ENCODE measurements at regions not wholly inside any gene's neighbourhood (a gene's known extent, or its start where the extent isn't known, plus 50 kb on each side); places are given as distances from the start of the nearest gene placed in this dataset.

DNA sequence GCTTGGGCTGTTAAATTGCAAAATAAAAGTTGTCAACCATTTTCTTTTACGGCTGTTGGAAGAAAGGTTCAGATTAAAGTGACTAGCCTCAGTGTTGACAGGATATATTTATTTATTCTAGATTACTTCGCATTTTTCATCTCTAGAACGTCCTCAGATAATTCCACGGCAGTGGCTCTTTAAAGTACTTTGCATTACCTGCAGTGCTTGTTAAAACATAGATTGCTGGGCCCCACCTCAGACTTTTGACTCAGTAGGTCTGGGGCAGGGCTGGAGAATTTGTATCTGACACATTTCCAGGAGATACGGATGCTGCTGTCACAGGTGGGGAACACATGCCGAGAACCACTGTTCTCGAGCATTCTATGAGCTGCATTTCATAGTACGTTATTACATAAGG lies 292.7 kb downstream of the EDEM1 start:
- TF ChIP-seq, protein P1, sequence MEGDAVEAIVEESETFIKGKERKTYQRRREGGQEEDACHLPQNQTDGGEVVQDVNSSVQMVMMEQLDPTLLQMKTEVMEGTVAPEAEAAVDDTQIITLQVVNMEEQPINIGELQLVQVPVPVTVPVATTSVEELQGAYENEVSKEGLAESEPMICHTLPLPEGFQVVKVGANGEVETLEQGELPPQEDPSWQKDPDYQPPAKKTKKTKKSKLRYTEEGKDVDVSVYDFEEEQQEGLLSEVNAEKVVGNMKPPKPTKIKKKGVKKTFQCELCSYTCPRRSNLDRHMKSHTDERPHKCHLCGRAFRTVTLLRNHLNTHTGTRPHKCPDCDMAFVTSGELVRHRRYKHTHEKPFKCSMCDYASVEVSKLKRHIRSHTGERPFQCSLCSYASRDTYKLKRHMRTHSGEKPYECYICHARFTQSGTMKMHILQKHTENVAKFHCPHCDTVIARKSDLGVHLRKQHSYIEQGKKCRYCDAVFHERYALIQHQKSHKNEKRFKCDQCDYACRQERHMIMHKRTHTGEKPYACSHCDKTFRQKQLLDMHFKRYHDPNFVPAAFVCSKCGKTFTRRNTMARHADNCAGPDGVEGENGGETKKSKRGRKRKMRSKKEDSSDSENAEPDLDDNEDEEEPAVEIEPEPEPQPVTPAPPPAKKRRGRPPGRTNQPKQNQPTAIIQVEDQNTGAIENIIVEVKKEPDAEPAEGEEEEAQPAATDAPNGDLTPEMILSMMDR (IDR thresholded peaks at IDR 0.05) = no peak
- no peak for TF ChIP-seq POLR2A (IDR thresholded peaks at IDR 0.05)
